Caki2 (cell line): ENCODE measurements at regions not wholly inside any gene's neighbourhood (a gene's known extent, or its start where the extent isn't known, plus 50 kb on each side); places are given as distances from the start of the nearest gene placed in this dataset.
A peak's percentile ranks its signal among the peaks of the same experiment; 100 is the strongest.

ENCODE experiments used
- DNase-seq: peaks from one replicate; pipeline ENCODE4 v3.0.0-alpha.2; 2015; ENCODE audit warnings: low read depth
- in situ Hi-C: cut with HindIII; loops from 2 replicates; pipeline ENCODE4 v1.10.0; 2016; ENCODE audit warnings: low sequenced_read_pairs, low pct_unique_long_range_greater_than_20kb, mixed read lengths

- DNase-seq, result no peak
- in situ Hi-C loops, result no loop called here
Observed at GRCh38 chr21:32138658-32139057, 140.2 kb downstream of the MIS18A start.

GRCh38 chr21:32137931-32138330 lies 140.9 kb downstream of the MIS18A start:
- in situ Hi-C loops, result no loop called here

GRCh38 chr21:32137266-32137665 lies 141.6 kb downstream of the MIS18A start:
- DNase-seq, result no peak
- in situ Hi-C loops, result no loop called here

More at GRCh38 chr21:32137931-32138330, 140.9 kb downstream of the MIS18A start:
- no peak for DNase-seq

- DNase-seq, result no peak
- in situ Hi-C loops, result no loop called here
Observed at GRCh38 chr21:32136546-32136945, 142.3 kb downstream of the MIS18A start.

- in situ Hi-C loops, result no loop called here
- no peak for DNase-seq
Observed at GRCh38 chr21:32135401-32136363, 143.2 kb downstream of the MIS18A start.

- DNase-seq, result no peak
- in situ Hi-C loops, result no loop called here
Observed at GRCh38 chr21:32134441-32135130, 144.3 kb downstream of the MIS18A start.

GRCh38 chr21:32132881-32133280 lies 146.0 kb downstream of the MIS18A start:
- in situ Hi-C loops, result no loop called here
- no peak for DNase-seq

- in situ Hi-C loops, result no loop called here
- DNase-seq, result no peak
Observed at GRCh38 chr21:32132409-32132808, 146.4 kb downstream of the MIS18A start.

GRCh38 chr21:32131960-32132359 lies 146.9 kb downstream of the MIS18A start:
- in situ Hi-C loops, result no loop called here
- peak; percentile 66 for DNase-seq

GRCh38 chr21:32131164-32131563 lies 147.7 kb downstream of the MIS18A start:
- DNase-seq, result no peak
- in situ Hi-C loops, result no loop called here

- DNase-seq, result no peak
- in situ Hi-C loops, result no loop called here
Observed at GRCh38 chr21:32130031-32130891, 148.6 kb downstream of the MIS18A start.

- no peak for DNase-seq
- in situ Hi-C loops, result no loop called here
Observed at GRCh38 chr21:32127081-32127480, 151.8 kb downstream of the MIS18A start.

GRCh38 chr21:32122082-32122481 lies 156.8 kb downstream of the MIS18A start:
- DNase-seq, result no peak
- in situ Hi-C loops, result no loop called here

- in situ Hi-C loops, result no loop called here
- DNase-seq, result no peak
Observed at GRCh38 chr21:32120230-32120629, 158.6 kb downstream of the MIS18A start.

- in situ Hi-C loops, result no loop called here
- no peak for DNase-seq
Observed at GRCh38 chr21:32119811-32120210, 159.0 kb downstream of the MIS18A start.

- no peak for DNase-seq
Observed at GRCh38 chr21:32119389-32119788, 159.5 kb downstream of the MIS18A start.

GRCh38 chr21:32114419-32115035 lies 164.3 kb downstream of the MIS18A start:
- no peak for DNase-seq
- in situ Hi-C loops, result no loop called here

More at GRCh38 chr21:32119389-32119788, 159.5 kb downstream of the MIS18A start:
- in situ Hi-C loops, result no loop called here

GRCh38 chr21:32113486-32113885 lies 165.4 kb downstream of the MIS18A start:
- in situ Hi-C loops, result no loop called here

More at GRCh38 chr21:32113486-32113885, 165.4 kb downstream of the MIS18A start:
- DNase-seq, result no peak
